SU-DHL-6 (cell line): ENCODE measurements at regions not wholly inside any gene's neighbourhood (a gene's known extent, or its start where the extent isn't known, plus 50 kb on each side); places are given as distances from the start of the nearest gene placed in this dataset.

Source experiments
- EZH2phosphoT487 ChIP-seq: fragments of 200-600 bp; sonication (generic), shearing (Covaris generic); conservative IDR thresholded peaks from 2 replicates; pipeline ENCODE4 v1.6.1; 2018; ENCODE audit warnings: mild to moderate bottlenecking, antibody characterized with exemption, low read length, moderate library complexity, mixed read lengths
- TF ChIP-seq, protein P1 (sequence below): fragments of 200-600 bp; sonication (generic); IDR thresholded peaks from one replicate; pipeline ENCODE4 v1.5.1; 2017; ENCODE audit warnings: antibody characterized with exemption, mild to moderate bottlenecking, low read length, moderate library complexity; ENCODE audit not compliant: insufficient read depth, poor library complexity, severe bottlenecking

DNA sequence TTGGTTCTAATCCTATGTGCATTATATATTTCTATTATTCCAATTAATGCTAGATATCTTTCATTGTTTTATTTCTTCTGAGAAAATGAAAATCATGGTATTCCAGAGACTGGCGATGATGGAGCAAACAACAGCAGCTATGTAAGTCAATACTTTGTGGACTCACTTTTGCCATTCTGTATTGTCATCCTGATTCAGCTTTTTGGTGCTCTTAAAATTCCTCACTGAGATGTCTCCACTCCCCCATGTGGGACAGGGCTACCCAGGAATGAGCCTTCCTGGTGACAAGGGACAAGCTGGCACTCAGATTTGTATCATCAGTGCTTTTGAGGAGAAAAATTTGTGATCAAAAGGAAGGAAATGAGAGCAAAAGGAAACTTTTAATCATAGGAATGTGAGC lies 56.7 kb upstream of the XCR1 start:
- TF ChIP-seq, protein P1, sequence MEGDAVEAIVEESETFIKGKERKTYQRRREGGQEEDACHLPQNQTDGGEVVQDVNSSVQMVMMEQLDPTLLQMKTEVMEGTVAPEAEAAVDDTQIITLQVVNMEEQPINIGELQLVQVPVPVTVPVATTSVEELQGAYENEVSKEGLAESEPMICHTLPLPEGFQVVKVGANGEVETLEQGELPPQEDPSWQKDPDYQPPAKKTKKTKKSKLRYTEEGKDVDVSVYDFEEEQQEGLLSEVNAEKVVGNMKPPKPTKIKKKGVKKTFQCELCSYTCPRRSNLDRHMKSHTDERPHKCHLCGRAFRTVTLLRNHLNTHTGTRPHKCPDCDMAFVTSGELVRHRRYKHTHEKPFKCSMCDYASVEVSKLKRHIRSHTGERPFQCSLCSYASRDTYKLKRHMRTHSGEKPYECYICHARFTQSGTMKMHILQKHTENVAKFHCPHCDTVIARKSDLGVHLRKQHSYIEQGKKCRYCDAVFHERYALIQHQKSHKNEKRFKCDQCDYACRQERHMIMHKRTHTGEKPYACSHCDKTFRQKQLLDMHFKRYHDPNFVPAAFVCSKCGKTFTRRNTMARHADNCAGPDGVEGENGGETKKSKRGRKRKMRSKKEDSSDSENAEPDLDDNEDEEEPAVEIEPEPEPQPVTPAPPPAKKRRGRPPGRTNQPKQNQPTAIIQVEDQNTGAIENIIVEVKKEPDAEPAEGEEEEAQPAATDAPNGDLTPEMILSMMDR = no peak
- no peak for TF ChIP-seq EZH2phosphoT487
